Body of pancreas (tissue), 4 donors: ENCODE measurements at regions not wholly inside any gene's neighbourhood (a gene's known extent, or its start where the extent isn't known, plus 50 kb on each side); places are given as distances from the start of the nearest gene placed in this dataset.
A peak's percentile ranks its signal among the peaks of the same experiment; 100 is the strongest.

Experiments
- ATAC-seq: fragments of 150-250 bp; one replicate; pipeline ENCODE4 v1.9.1; 2016
- DNase-seq, 4 donors: peaks; one replicate each; pipeline ENCODE4 v3.0.0-alpha.2; 2019
- H3K27ac ChIP-seq, 4 donors: fragments of 200-600 bp; sonication (generic); 1 replicate in 3 of 4; 2 replicates in 1 of 4; pipeline versions ENCODE4 v1.5.1 to v1.6.1; 2016 to 2019; ENCODE audit warnings: mild to moderate bottlenecking in 1 of 4, mixed read lengths in 1 of 4, moderate library complexity in 1 of 4
- H3K27me3 ChIP-seq, 2 donors: fragments of 200-600 bp; sonication (generic); one replicate each; pipeline ENCODE4 v1.6.0; 2016; ENCODE audit warnings: mild to moderate bottlenecking in 1 of 2
- H3K36me3 ChIP-seq, 2 donors: fragments of 200-600 bp; sonication (generic); replicated peaks in 1 of 2; 2 replicates each; pipeline ENCODE4 v1.5.1; 2016; ENCODE audit warnings: low read depth in 2 of 2; ENCODE audit not compliant: insufficient read depth in 1 of 2
- H3K4me1 ChIP-seq: fragments of 200-600 bp; sonication (generic); one replicate; pipeline ENCODE4 v1.6.0; 2016
- H3K4me3 ChIP-seq, 2 donors: fragments of 200-600 bp; sonication (generic); 1 replicate in 1 of 2; 2 replicates in 1 of 2; pipeline ENCODE4 v1.5.1; 2016 to 2019
- H3K9me3 ChIP-seq, 3 donors: fragments of 200-600 bp; sonication (generic); 1 replicate in 2 of 3; 2 replicates in 1 of 3; pipeline ENCODE4 v1.5.1; 2016
- CTCF ChIP-seq, 7 experiments: fragments of 450-650 bp in 4 of 7; fragments of 200-600 bp in 3 of 7; sonication (generic) in 3 of 7; IDR thresholded peaks; one replicate each; pipeline ENCODE4 v1.5.1; 2016 to 2019; ENCODE audit warnings: antibody characterized with exemption in 7 of 7
- POLR2A ChIP-seq, 3 donors: fragments of 450-650 bp; IDR thresholded peaks; one replicate each; pipeline ENCODE4 v1.6.1; 2016; ENCODE audit warnings: antibody characterized with exemption in 3 of 3, mild to moderate bottlenecking in 2 of 3
- WGBS, 2 donors: methylation state at CpG; one replicate each; pipeline ENCODE4 v1.1.5; 2017; 5-methylcytosine and 5-hydroxymethylcytosine counted together
- intact Hi-C: fragments of 100-400 bp; cut with DNase I; formaldehyde crosslinking; loops from one replicate; pipeline ENCODE4 v1.15.1; 2023

GRCh38 chr7:13457790-13458189 is 531.7 kb downstream of the ETV1 start:
- Histone ChIP-seq H3K36me3 (no peaks in the 10 kb centered on the region), H3K4me3 (no peak overlapping the region), H3K4me1 (no peaks in the 10 kb centered on the region), H3K27me3 (no peaks in the 10 kb centered on the region), H3K9me3 (no peaks in the 10 kb centered on the region), H3K27ac (no peak overlapping the region)
- intact Hi-C loops: no loop called here
- no peak for TF ChIP-seq CTCF (IDR thresholded peaks at IDR 0.05)
- no peak for TF ChIP-seq POLR2A (IDR thresholded peaks at IDR 0.05)
- ATAC-seq (no peak), DNase-seq (no peak)
- 30 to 34% methylated on average over 4 of the region's 4 CpGs for WGBS, 2 donors

GRCh38 chr7:13466874-13467547 is 522.5 kb downstream of the ETV1 start:
- H3K9me3 ChIP-seq: no peaks in the 10 kb centered on the region
- WGBS, 2 donors: 61 to 64% methylated on average over 7 of the region's 7 CpGs
- H3K4me3 ChIP-seq: no peak overlapping the region

GRCh38 chr7:13476881-13477444 is 512.5 kb downstream of the ETV1 start:
- TF ChIP-seq POLR2A (IDR thresholded peaks at IDR 0.05) (no peak), CTCF (IDR thresholded peaks at IDR 0.05) (peak in 4 of 7 experiments; percentile 17 to 32 (median 26))
- H3K4me1 ChIP-seq: no peaks in the 10 kb centered on the region
- H3K36me3 ChIP-seq: no peaks in the 10 kb centered on the region
- 77 to 87% methylated on average over 2 of the region's 2 CpGs for WGBS, 2 donors
- no peak overlapping the region for H3K27ac ChIP-seq
- DNase-seq (peak in 2 of 4 donors; percentile 4 to 13), ATAC-seq (no peak)
- no peaks in the 10 kb centered on the region for H3K27me3 ChIP-seq
- no peaks in the 10 kb centered on the region for H3K9me3 ChIP-seq
- no peak overlapping the region for H3K4me3 ChIP-seq
- intact Hi-C loops: no loop called here

More at GRCh38 chr7:13466874-13467547, 522.5 kb downstream of the ETV1 start:
- Histone ChIP-seq H3K4me1 (no peaks in the 10 kb centered on the region), H3K27me3 (no peaks in the 10 kb centered on the region), H3K36me3 (no peaks in the 10 kb centered on the region), H3K27ac (no peak overlapping the region)
- DNase-seq: no peak
- no peak for ATAC-seq
- intact Hi-C loops: no loop called here
- TF ChIP-seq POLR2A (IDR thresholded peaks at IDR 0.05) (no peak), CTCF (IDR thresholded peaks at IDR 0.05) (no peak)

- H3K9me3 ChIP-seq: no peaks in the 10 kb centered on the region
- ATAC-seq: no peak
- no peak overlapping the region for H3K4me3 ChIP-seq
- no peak for DNase-seq
- H3K27me3 ChIP-seq: no peaks in the 10 kb centered on the region
- 80 to 90% methylated on average over 6 of the region's 6 CpGs for WGBS, 2 donors
- no peaks in the 10 kb centered on the region for H3K36me3 ChIP-seq
- H3K27ac ChIP-seq: no peak overlapping the region
- intact Hi-C loops: no loop called here
- no peaks in the 10 kb centered on the region for H3K4me1 ChIP-seq
- TF ChIP-seq CTCF (IDR thresholded peaks at IDR 0.05) (no peak), POLR2A (IDR thresholded peaks at IDR 0.05) (no peak)
Measured at GRCh38 chr7:13489386-13489785, 500.1 kb downstream of the ETV1 start.

GRCh38 chr7:13496976-13497375 is 492.5 kb downstream of the ETV1 start:
- H3K36me3 ChIP-seq: no peaks in the 10 kb centered on the region
- no peak overlapping the region for H3K27ac ChIP-seq
- H3K4me3 ChIP-seq: no peak overlapping the region
- no peak for DNase-seq
- intact Hi-C loops: no loop called here
- no peaks in the 10 kb centered on the region for H3K27me3 ChIP-seq
- TF ChIP-seq POLR2A (IDR thresholded peaks at IDR 0.05): no peak
- no peak for TF ChIP-seq CTCF (IDR thresholded peaks at IDR 0.05)
- ATAC-seq: no peak
- no peaks in the 10 kb centered on the region for H3K9me3 ChIP-seq
- no peaks in the 10 kb centered on the region for H3K4me1 ChIP-seq
